Duodenal mucosa (tissue), 2 donors: ENCODE measurements at regions not wholly inside any gene's neighbourhood (a gene's known extent, or its start where the extent isn't known, plus 50 kb on each side); places are given as distances from the start of the nearest gene placed in this dataset.

Experiments used
- H3K27ac ChIP-seq: one replicate; pipeline ENCODE4 v1.7.0; 2013; ENCODE audit warnings: low read depth, low read length
- H3K27me3 ChIP-seq, 2 donors: one replicate each; pipeline ENCODE4 v1.7.0; 2013; ENCODE audit warnings: low read length in 2 of 2, control low read depth in 1 of 2; ENCODE audit not compliant: insufficient read depth in 2 of 2, control insufficient read depth in 1 of 2
- H3K36me3 ChIP-seq, 2 donors: one replicate each; pipeline ENCODE4 v1.7.0; 2013; ENCODE audit warnings: low read length in 2 of 2, control low read depth in 1 of 2; ENCODE audit not compliant: insufficient read depth in 2 of 2, control insufficient read depth in 1 of 2
- H3K4me1 ChIP-seq, 2 donors: one replicate each; pipeline ENCODE4 v1.7.0; 2013; ENCODE audit warnings: low read length in 2 of 2, control low read depth in 1 of 2; ENCODE audit not compliant: insufficient read depth in 2 of 2, control insufficient read depth in 1 of 2
- H3K4me3 ChIP-seq, 2 donors: one replicate each; pipeline ENCODE4 v1.7.0; 2013; ENCODE audit warnings: low read length in 2 of 2, low read depth in 1 of 2
- H3K9ac ChIP-seq, 2 donors: one replicate each; pipeline ENCODE4 v1.7.0; 2013; ENCODE audit warnings: low read length in 2 of 2, low read depth in 1 of 2
- H3K9me3 ChIP-seq, 2 donors: one replicate each; pipeline ENCODE4 v1.7.0; 2013; ENCODE audit warnings: low read length in 2 of 2, control low read depth in 1 of 2; ENCODE audit not compliant: control insufficient read depth in 1 of 2

DNA sequence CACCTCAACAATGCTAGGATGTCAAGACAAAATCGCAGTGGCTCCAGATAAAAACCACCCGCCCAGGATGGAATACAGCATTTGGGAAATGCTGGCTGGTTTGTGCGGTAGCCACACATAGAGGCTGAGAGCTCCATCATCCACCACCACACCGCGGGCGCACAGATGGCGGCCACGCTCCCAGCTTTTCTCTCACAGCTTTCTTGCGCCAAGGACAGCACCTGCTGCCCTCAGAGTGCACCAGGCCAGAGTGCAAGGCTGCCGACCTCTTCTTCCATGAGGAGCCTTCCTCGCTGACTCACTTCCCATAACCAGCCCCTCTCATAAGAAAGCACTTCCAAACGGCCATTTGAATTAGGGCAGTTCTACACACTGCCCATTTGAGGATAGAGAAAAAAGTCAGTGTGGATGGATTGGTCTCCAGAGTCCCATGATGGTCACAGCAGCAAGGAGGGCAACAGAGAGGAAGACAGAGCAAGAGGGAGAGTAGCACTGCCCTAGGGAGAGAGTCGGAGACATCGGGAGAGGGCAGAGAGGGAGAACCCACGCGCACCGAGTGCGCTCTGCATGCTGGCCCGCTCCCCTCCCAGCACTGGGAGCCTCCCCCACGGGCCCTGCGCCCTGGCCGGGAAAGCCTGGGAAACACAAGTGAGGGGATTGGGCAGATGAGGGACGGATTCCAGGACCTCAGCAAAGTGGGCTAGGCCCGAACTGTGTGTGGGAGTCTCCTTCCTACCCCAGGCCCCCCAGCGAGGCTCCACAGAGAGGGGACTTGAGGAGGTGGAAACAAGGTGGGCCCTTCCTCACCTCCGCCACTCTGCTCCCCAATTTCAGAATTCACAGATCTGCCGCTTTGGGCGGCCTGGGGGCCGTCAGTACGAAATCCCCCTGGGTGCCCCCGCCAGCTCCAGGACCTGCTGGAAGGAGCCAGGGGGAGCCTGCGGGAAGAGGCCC, 156.9 kb downstream of the USP12 start:
- H3K9me3 ChIP-seq, result no peaks in the 10 kb centered on the region
- H3K36me3 ChIP-seq, result no peaks in the 10 kb centered on the region
- no peak overlapping the region for H3K4me3 ChIP-seq
- H3K9ac ChIP-seq, result no peak overlapping the region
- H3K27ac ChIP-seq, result no peak overlapping the region
- no peaks in the 10 kb centered on the region for H3K27me3 ChIP-seq
- peaks cover 13 to 17% of the 10 kb centered on the region in 2 donors for H3K4me1 ChIP-seq

DNA sequence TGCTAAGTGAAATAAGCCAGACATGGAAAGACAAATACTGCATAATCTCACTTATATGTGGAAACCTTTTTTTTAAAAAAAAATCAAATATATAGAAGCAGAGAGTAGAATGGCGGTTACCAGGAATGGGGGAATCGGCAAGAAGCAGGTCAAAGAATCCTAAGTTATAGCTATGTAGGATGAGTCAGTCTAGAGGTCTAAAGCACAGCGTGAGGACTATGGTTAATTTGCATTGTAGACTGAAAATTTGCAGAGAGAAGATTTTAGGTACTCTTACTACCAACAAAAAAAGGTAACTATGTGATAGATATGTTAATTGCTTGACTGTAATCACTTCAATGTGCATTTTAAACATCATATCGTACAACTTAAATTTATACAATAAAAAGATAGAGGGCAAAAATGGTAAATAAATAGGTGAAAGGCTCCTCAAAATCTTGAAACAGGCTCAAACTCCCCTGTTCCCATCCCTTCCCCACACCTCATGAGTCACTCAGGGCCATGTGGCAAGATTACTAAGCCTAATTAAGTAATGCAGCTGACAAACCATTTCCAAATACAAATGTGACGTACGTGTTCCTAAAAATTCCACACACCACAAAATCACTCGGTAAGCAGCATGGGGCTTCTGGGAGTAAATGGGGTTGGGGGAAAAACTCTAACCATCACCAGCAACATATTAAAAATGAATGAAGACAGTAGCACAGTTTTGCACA, 159.0 kb downstream of the USP12 start:
- Histone ChIP-seq H3K27ac (no peak overlapping the region), H3K4me3 (no peak overlapping the region), H3K9ac (no peak overlapping the region)

DNA sequence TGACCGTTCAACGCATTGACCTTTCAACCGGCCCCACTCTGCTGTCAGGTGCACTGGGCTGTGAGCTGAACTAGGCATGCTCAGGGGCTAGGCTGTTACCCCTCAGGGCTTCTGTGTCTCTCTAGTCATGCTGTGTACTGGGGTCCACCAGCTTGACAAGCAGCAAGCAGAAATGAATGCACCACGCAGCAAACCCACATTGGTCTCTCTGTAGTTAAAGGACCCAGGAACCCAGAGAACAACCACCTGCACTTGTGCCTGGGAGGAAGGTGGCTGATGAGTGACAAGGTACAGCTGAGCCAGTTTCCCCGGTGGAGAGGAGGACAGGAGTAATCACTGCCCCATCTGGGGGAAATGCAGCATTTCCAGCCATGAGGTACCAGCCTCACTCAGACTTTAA, 159.9 kb downstream of the USP12 start:
- no peaks in the 10 kb centered on the region for H3K36me3 ChIP-seq
- no peak overlapping the region for H3K27ac ChIP-seq
- no peaks in the 10 kb centered on the region for H3K9me3 ChIP-seq
- peaks cover 8 to 15% of the 10 kb centered on the region in 2 donors for H3K4me1 ChIP-seq
- no peak overlapping the region for H3K4me3 ChIP-seq
- H3K27me3 ChIP-seq, result no peaks in the 10 kb centered on the region
- H3K9ac ChIP-seq, result no peak overlapping the region

More for the DNA sequence above, 159.0 kb downstream of the USP12 start:
- H3K9me3 ChIP-seq, result no peaks in the 10 kb centered on the region
- peaks cover 4 to 17% of the 10 kb centered on the region in 2 donors for H3K4me1 ChIP-seq
- H3K27me3 ChIP-seq, result no peaks in the 10 kb centered on the region
- H3K36me3 ChIP-seq, result no peaks in the 10 kb centered on the region

DNA sequence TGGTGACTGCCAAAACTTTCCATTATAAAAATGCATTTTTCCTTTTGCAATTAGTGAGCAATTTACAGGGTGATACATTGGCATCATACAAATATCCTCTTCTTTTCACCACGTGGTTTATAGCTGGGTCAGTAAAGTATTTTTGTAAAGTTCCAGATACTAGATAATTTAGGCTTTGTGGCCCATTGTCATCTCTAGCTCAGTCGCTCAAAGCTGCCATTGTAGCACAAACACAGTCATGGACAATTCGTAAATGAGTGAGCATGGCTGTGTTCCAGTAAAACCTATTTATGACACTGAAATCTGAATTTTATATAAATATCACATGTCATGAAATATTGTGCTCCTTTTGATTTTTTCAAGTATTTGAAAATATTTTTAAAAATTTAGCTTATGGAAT, 162.9 kb downstream of the USP12 start:
- Histone ChIP-seq H3K4me3 (no peak overlapping the region), H3K9me3 (no peaks in the 10 kb centered on the region), H3K27me3 (no peaks in the 10 kb centered on the region), H3K27ac (no peak overlapping the region), H3K36me3 (no peaks in the 10 kb centered on the region), H3K9ac (no peak overlapping the region), H3K4me1 (peaks cover 15 to 22% of the 10 kb centered on the region in 2 donors)

DNA sequence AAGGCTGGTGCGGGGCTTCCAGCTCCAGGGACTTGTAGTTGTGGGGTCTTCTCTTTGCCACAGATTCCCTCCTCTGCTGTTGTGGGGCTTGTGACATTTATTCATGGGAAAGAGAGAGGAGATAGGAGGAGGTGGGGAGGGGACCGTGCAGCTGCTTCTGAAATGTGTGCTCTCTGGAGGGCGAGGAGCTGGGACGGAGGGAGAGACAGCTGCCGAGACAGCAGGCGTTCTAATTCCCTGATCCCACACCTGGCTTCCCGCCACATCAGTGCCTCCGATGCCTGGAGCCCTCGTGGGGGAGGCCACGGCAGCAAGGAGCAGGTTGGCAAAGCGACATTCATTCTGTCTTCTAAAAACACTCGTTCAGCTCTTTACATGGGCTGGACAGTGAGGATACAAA, 164.4 kb downstream of the USP12 start:
- no peaks in the 10 kb centered on the region for H3K9me3 ChIP-seq
- H3K4me3 ChIP-seq, result peak overlapping the region; percentile 71 to 80
- peak overlapping the region; percentile 48 to 64 for H3K9ac ChIP-seq
- no peaks in the 10 kb centered on the region for H3K36me3 ChIP-seq
- H3K4me1 ChIP-seq, result peaks cover 15 to 22% of the 10 kb centered on the region in 2 donors
- no peaks in the 10 kb centered on the region for H3K27me3 ChIP-seq
- no peak overlapping the region for H3K27ac ChIP-seq

DNA sequence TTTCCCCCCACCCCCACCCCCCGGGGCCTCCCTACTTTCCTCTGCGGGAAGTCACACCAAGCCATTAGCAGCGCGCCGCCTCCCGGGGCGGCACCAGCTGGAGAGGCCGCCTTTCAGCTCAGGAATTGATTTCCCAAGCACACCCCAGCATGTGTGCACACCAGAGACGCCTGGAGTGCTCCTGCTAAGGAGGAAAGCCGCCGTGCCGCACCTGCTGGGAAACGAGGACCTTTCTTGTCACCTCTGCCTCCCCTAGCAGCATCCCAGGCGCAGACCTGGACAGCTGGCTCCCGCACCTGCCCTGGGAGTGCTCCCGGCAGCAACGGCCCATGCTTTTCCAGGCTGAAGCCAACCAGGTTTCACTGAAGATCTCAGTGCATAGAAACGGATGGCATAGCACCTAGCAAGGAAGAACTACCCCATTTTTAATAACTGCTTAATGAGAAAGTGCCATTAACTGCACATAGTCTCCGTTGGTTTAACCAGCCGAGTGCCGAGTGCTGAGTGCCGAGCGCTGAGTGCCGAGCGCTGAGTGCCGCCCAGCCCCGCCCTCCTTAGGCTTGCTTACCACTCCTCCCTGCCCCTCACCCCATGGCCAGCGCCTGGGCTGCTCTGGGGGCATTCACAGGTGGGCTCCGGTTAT, 165.0 kb downstream of the USP12 start:
- H3K4me3 ChIP-seq, result peak overlapping the region; percentile 71 to 80
- H3K9me3 ChIP-seq, result no peaks in the 10 kb centered on the region
- no peak overlapping the region for H3K27ac ChIP-seq
- H3K27me3 ChIP-seq, result no peaks in the 10 kb centered on the region
- peak overlapping the region; percentile 48 to 64 for H3K9ac ChIP-seq
- H3K36me3 ChIP-seq, result no peaks in the 10 kb centered on the region
- H3K4me1 ChIP-seq, result peaks cover 15 to 21% of the 10 kb centered on the region in 2 donors

DNA sequence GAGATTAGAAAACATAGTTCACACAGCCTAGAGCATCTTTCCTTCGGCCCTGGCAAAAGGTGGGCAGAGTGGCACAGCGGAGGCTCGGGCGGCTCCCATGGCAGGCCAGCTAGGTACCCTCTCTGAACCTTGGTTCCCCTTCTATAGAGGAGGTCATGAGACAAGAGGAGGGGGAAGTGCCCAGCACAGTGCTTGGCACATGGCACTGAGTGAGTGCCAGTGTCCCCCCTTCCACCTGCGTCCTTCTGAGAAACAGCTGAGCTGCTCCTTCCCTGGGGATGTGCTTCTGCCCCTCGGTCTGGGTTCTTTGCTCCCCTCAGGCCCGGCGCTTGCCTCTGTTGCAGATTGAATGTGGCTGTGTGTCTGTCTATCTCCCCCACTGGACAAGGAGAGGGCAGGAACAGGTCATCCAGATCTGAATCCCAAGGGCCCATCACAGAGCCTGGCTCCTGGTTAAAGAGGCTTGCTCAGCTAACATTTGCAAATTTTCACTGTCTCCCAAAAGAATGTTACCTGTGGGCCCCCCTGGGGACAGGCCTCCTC, 165.6 kb downstream of the USP12 start:
- Histone ChIP-seq H3K9me3 (no peaks in the 10 kb centered on the region), H3K9ac (no peak overlapping the region), H3K27me3 (no peaks in the 10 kb centered on the region), H3K4me1 (peaks cover 15 to 16% of the 10 kb centered on the region in 2 donors), H3K36me3 (no peaks in the 10 kb centered on the region), H3K4me3 (peak overlapping the region in 1 of 2 donors; percentile 80), H3K27ac (no peak overlapping the region)

DNA sequence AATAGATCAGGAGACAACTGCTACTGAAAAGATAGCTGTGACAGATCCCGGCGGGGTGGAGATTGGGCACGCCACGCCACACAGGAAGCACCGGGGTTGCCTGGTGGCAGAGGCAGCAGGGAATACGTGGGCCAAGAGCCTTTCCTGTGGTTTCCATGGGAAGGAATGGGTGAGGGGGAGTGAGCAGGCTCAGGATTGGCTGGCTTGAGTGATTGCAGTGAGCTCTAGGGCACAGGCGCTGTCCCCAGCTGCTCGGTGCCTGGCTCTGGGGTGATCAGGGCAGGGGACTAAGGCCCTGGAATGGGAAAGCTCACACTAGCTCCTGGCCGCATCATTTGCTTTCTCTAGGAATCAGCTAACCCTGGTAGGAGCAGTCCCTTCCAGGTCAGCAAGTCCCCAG, 166.1 kb downstream of the USP12 start:
- no peaks in the 10 kb centered on the region for H3K9me3 ChIP-seq
- no peak overlapping the region for H3K4me3 ChIP-seq
- no peaks in the 10 kb centered on the region for H3K36me3 ChIP-seq
- no peak overlapping the region for H3K27ac ChIP-seq
- H3K9ac ChIP-seq, result no peak overlapping the region
- peaks cover 15 to 16% of the 10 kb centered on the region in 2 donors for H3K4me1 ChIP-seq
- H3K27me3 ChIP-seq, result no peaks in the 10 kb centered on the region

DNA sequence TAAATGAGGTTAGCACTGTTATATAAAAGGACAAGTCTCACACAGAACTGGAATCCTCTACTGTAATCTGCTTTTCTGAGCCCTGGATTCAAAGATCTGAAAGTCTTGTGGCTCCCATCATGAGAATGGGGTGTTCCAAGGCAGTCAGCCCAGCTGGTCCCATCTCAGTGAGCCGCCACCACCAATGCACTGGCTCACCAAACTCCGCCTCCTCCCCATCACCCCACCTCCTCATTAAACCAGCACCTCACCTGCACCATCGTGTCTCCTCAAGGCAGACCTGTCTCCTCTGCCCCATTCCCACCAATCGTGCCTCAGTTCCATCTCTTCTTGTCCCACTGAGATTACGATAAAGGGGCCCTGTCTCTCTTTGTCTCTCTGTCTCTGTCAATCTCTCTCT, 166.7 kb downstream of the USP12 start:
- Histone ChIP-seq H3K27ac (no peak overlapping the region), H3K4me3 (no peak overlapping the region), H3K4me1 (peaks cover 15 to 16% of the 10 kb centered on the region in 2 donors), H3K27me3 (no peaks in the 10 kb centered on the region), H3K9ac (no peak overlapping the region), H3K9me3 (no peaks in the 10 kb centered on the region), H3K36me3 (no peaks in the 10 kb centered on the region)
